ENCODE measurements at regions not wholly inside any gene's neighbourhood (a gene's known extent, or its start where the extent isn't known, plus 50 kb on each side); places are given as distances from the start of the nearest gene placed in this dataset.

DNA sequence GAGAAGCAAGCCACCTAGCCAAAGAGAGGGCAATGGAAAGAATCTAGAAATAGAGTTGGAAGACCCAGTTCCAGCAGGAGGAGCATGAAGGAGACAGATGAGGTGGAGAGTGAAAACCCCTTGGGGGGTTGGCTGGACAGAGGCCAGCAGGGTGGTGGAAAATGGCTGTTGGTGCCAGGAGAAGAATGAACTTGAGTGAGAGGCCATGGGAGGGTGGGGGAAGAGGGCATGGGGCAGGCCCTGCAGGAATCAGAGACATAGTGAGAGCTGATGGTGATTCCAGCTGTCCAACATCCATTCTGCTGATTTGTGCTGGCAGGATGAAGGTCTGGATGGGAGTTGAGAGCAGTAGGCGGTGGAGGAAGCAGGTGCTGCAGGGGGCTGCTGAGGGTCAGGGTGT lies 108.0 kb upstream of the TNP1 start:
- no peak for TF ChIP-seq CTCF (conservative IDR thresholded peaks at IDR 0.05; ENCODE audit: low read depth, low read length)
- TF ChIP-seq EZH2 (IDR thresholded peaks at IDR 0.05; ENCODE audit: borderline replicate concordance, low read depth, low read length, poor library complexity, severe bottlenecking): no peak
